Activated CD4-positive, alpha-beta T cell treated with anti-CD3 and anti-CD28 coated beads, Interleukin-2, amount 50 U/mL, for 4 hours (primary cell): ENCODE measurements at regions not wholly inside any gene's neighbourhood (a gene's known extent, or its start where the extent isn't known, plus 50 kb on each side); places are given as distances from the start of the nearest gene placed in this dataset.

Experiments used
- DNase-seq, 2 experiments: peaks; one replicate each; pipeline ENCODE4 v3.0.0-alpha.2; 2020

- DNase-seq, result no peak
Observed at GRCh38 chr4:13180701-13181100, 303.4 kb downstream of the RAB28 start.

- DNase-seq, result no peak
Observed at GRCh38 chr4:13178621-13179020, 305.5 kb downstream of the RAB28 start.

GRCh38 chr4:13176741-13177142 lies 307.4 kb downstream of the RAB28 start:
- no peak for DNase-seq

DNA sequence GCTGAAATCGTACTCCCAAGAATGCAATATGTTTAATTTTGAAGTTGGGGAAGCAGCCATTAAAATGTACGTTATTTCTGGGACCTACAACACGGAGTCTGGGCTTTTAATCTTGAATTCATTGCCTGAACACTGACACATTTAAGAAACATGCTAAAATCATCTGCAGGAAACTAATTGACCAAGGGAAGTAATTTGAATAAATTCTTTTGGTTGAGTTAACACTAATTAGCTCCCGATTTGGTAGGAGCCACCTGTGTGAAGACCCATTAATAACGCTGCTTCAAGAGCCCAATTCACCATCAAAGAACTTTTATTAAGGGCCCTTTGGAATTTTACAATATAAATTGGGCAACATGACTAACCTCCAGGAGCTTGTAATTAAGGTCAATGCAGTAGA lies 309.2 kb downstream of the RAB28 start:
- no peak for DNase-seq

DNA sequence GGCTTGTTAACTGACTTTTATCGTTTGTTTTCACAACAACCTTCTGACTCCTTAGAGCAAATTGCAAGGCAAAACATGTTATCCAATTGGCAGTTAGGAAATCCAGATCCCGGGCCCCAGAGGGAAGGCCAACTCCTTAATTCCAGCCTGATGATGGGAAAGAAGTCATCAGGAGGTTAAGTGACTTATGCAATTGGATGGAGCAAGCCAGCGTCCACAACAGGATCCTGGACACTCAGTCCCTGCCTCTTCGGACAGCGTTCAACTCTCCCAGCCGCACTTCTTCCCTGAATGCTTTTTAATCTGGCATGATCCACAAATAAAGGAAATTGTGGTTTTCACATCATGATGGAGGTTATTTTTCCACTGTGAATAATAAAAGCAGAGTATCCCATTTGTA lies 310.1 kb downstream of the RAB28 start:
- no peak for DNase-seq

GRCh38 chr4:13171292-13172057 lies 312.7 kb downstream of the RAB28 start:
- no peak for DNase-seq

DNA sequence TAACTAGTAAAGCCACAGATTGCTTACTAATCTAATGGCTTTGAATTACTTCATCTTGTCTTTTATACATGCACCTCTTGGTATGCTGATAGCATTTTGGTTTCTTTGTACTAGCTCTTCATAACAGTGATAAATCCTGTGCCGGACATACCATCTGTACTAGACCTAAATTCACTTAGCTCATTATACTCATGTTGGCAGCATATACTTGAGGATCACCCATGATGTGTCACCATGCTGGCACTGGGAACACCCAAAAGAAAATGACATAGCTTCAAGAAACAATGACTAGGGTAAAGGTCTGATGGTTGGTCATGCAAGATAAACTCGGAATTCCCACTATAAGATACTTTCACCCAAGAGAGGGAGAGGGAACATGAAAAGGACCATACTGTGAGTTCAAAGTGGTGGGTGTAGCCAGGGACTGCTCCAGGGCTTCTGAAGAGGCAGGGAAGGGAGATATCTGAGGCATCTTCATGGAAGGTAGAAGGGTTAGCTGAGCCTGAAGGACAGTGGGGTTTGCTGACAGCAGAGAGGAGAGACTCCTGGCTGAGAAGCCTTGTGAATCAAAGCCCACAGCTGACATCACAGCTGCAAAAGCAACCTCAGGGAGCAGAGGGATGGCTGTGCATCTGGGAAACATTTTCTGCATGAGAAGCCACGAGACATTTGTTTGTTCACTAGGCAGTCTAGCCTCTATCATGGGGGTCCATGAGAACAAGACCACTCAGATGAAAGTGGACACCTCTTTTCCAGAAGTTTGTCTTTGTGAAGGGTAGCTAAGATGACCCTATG lies 314.2 kb downstream of the RAB28 start:
- no peak for DNase-seq

DNA sequence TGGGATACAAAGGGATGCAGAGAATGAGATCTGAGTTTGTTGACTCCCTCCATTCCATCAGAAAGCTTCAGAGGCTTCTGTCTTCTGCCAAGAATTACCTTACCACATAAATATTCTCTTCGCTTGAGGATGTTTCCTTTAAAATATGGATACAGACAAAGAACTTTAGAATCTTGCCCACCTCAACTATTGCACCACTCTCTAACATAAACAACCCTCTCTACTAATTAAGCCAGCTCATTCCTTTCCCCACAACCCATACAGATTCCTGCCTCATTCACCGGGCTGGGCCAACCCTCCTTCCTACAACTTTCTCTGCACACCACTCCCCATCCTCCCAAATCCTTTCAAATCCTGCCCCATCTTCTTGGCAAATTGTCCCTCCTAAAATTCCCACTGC lies 315.8 kb downstream of the RAB28 start:
- no peak for DNase-seq

DNA sequence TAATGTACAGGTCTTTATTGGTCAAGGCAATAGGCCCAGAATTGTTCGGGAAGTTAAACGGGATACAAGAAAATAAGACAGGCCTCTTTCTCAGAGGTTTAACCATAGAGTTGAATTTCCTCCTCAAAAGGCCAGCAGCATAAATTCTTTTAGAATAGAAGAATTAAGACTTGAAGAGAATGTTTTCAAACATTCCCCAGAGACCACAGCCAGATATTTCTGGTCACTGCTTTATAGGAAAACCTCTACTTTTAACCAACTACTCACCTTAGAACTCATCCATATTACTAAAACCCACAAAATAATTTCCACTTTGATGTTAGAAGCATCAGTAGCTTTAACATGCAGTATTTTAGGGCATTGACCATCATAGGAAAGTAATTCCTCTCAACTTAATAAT lies 317.9 kb downstream of the RAB28 start:
- DNase-seq, result no peak

GRCh38 chr4:13164783-13165331 lies 319.3 kb downstream of the RAB28 start:
- DNase-seq, result no peak

- DNase-seq, result no peak
Observed at GRCh38 chr4:13162886-13163285, 321.3 kb downstream of the RAB28 start.

- DNase-seq, result no peak
Observed at GRCh38 chr4:13160920-13161319, 323.2 kb downstream of the RAB28 start.

GRCh38 chr4:13159041-13159620 lies 325.0 kb downstream of the RAB28 start:
- no peak for DNase-seq

DNA sequence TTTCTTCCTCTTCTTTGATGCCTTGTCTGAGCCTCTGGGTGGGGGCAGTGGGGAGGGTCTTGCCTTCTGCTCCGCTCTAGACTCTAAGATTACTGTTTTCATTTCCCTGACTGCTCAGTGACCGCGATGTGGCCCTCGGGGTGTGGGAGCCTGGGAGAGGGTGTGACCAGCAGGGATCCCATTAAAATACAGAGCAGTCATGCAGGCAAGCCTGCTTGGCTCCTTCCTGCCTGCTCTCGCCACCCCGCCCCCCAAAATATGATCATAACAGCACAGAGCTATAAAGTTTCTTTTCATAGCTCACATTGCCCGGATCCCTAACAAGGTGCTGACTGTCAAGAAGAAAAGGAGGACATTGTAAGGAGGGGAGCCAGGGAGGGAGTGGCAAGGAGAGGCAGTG lies 332.9 kb downstream of the RAB28 start:
- DNase-seq, result no peak

DNA sequence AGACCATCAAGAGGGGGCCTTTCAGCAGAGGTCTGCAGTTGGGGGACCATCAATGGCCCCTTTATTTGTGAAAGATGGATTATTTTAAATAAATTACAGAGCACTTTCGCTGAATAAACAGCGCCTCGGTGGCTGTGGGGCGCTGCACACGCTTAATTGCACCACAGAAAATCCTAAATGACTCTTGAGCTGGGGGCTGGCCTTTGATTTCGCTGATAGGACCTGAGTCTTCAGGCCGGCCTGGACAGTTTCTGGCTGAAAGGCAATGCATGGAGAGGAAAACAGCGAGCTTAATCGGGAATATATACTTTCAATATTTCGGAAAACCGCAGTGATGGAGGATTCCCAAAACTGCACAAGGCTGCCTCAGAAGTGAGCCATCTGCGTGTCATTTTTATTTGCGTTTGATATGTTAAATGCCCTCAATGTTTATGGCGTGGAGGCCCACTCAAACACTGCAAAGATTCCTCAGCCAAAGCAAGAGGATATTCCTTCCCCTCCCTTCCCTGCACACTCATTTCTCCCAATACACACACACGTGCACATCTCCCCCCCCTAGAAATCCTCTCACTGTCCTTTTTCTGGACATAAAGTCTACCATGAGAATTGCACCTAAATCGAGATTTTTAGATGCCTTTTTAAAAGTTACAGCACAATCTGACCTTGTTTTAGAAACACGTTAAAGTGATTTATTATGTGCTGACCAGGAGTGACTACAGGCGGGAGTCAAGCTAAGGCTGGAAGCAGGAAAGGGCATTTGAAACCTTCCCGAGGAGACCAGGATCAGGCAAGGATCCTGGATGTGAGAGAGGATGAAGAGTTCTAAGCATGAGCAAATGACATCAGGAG lies 340.7 kb downstream of the RAB28 start:
- DNase-seq, result no peak

- DNase-seq, result no peak
Observed at GRCh38 chr4:13142726-13143125, 341.4 kb downstream of the RAB28 start.

GRCh38 chr4:13142191-13142590 lies 341.9 kb downstream of the RAB28 start:
- no peak for DNase-seq

GRCh38 chr4:13137390-13137789 lies 346.8 kb downstream of the RAB28 start:
- no peak for DNase-seq

GRCh38 chr4:13133700-13134099 lies 350.4 kb downstream of the RAB28 start:
- DNase-seq, result no peak

DNA sequence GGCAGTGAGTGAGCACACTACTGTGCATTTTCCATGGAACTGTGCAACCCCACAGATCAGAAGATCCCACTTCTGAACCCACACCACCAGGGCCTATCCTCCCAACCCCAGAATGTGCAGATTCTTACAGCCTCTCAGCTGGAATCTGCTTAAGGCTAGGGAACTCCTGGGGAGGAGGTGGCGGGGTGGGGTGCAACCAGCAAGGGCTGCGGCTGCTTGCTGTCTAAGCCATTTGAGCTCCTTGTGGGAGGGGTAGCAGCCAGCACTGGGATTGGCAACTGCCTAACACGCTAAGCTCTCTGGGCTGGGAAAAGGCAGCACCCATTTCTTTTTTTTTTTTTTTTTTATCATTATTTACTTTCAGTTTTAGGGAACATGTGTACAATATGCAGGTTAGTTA lies 353.3 kb downstream of the RAB28 start:
- DNase-seq, result no peak

GRCh38 chr4:13129095-13129494 lies 355.0 kb downstream of the RAB28 start:
- DNase-seq, result no peak

- no peak for DNase-seq
Observed at GRCh38 chr4:13126976-13127910, 356.9 kb downstream of the RAB28 start.
